Activated naive CD4-positive, alpha-beta T cell treated with anti-CD3 and anti-CD28 coated beads, Interleukin-2, amount 10 ng/mL, durations not matched to agents 7 days and 5 days (primary cell): ENCODE measurements at regions not wholly inside any gene's neighbourhood (a gene's known extent, or its start where the extent isn't known, plus 50 kb on each side); places are given as distances from the start of the nearest gene placed in this dataset.

ENCODE experiments used
- CTCF ChIA-PET: fragments of 350-600 bp; sonication (Branson Sonifier 250); formaldehyde crosslinking; loops from one replicate; lab custom pipeline; 2021; ENCODE audit warnings: antibody characterized with exemption; lab: Charles Lee
- DNase-seq: peaks from one replicate; pipeline ENCODE4 v3.0.0-alpha.2; 2020
- H3K27ac Mint-ChIP-seq: one replicate; pipeline ENCODE4 v1.8.0; 2021; ENCODE audit warnings: mild to moderate bottlenecking, moderate library complexity, mixed read lengths
- H3K27me3 Mint-ChIP-seq: one replicate; pipeline ENCODE4 v1.8.0; 2021; ENCODE audit warnings: mild to moderate bottlenecking, mixed read lengths
- H3K36me3 Mint-ChIP-seq: one replicate; pipeline ENCODE4 v1.8.0; 2021; ENCODE audit warnings: mixed read lengths
- H3K4me1 Mint-ChIP-seq: one replicate; pipeline ENCODE4 v1.8.0; 2021; ENCODE audit warnings: mixed read lengths
- H3K4me3 Mint-ChIP-seq: one replicate; pipeline ENCODE4 v1.8.0; 2021; ENCODE audit warnings: mild to moderate bottlenecking, moderate library complexity, mixed read lengths
- H3K9me3 Mint-ChIP-seq: one replicate; pipeline ENCODE4 v1.8.0; 2021; ENCODE audit warnings: mixed read lengths

- Mint-ChIP-seq H3K27ac (no peak overlapping the region), H3K36me3 (no peaks in the 10 kb centered on the region), H3K27me3 (no peaks in the 10 kb centered on the region), H3K9me3 (peaks cover 13% of the 10 kb centered on the region), H3K4me1 (no peaks in the 10 kb centered on the region), H3K4me3 (no peak overlapping the region)
- CTCF ChIA-PET, result no interaction called here
- DNase-seq, result no peak
Measured at GRCh38 chr14:29148221-29148620, 381.6 kb downstream of the FOXG1 start.

- no peak overlapping the region for H3K4me3 Mint-ChIP-seq
- no peak for DNase-seq
- H3K9me3 Mint-ChIP-seq, result peaks cover 16% of the 10 kb centered on the region
- no peaks in the 10 kb centered on the region for H3K36me3 Mint-ChIP-seq
- CTCF ChIA-PET, result no interaction called here
- no peak overlapping the region for H3K27ac Mint-ChIP-seq
- no peaks in the 10 kb centered on the region for H3K4me1 Mint-ChIP-seq
- H3K27me3 Mint-ChIP-seq, result no peaks in the 10 kb centered on the region
Measured at GRCh38 chr14:29149798-29150197, 383.2 kb downstream of the FOXG1 start.

GRCh38 chr14:29150659-29151058 lies 384.1 kb downstream of the FOXG1 start:
- H3K4me3 Mint-ChIP-seq, result no peak overlapping the region
- peaks cover 16% of the 10 kb centered on the region for H3K9me3 Mint-ChIP-seq
- H3K27ac Mint-ChIP-seq, result no peak overlapping the region
- H3K36me3 Mint-ChIP-seq, result no peaks in the 10 kb centered on the region
- CTCF ChIA-PET, result no interaction called here
- H3K27me3 Mint-ChIP-seq, result no peaks in the 10 kb centered on the region
- DNase-seq, result no peak
- H3K4me1 Mint-ChIP-seq, result no peaks in the 10 kb centered on the region

GRCh38 chr14:29156096-29156495 lies 389.5 kb downstream of the FOXG1 start:
- Mint-ChIP-seq H3K27me3 (no peaks in the 10 kb centered on the region), H3K4me1 (no peaks in the 10 kb centered on the region), H3K36me3 (no peaks in the 10 kb centered on the region), H3K9me3 (peaks cover 13% of the 10 kb centered on the region), H3K27ac (no peak overlapping the region), H3K4me3 (no peak overlapping the region)
- CTCF ChIA-PET, result no interaction called here
- DNase-seq, result no peak

GRCh38 chr14:29161593-29161992 lies 395.0 kb downstream of the FOXG1 start:
- CTCF ChIA-PET, result no interaction called here
- no peak for DNase-seq
- Mint-ChIP-seq H3K27me3 (no peaks in the 10 kb centered on the region), H3K27ac (no peak overlapping the region), H3K4me1 (no peaks in the 10 kb centered on the region), H3K36me3 (no peaks in the 10 kb centered on the region), H3K9me3 (peaks cover 4% of the 10 kb centered on the region), H3K4me3 (no peak overlapping the region)

- H3K36me3 Mint-ChIP-seq, result no peaks in the 10 kb centered on the region
- H3K4me1 Mint-ChIP-seq, result no peaks in the 10 kb centered on the region
- H3K27me3 Mint-ChIP-seq, result no peaks in the 10 kb centered on the region
- peaks cover 4% of the 10 kb centered on the region for H3K9me3 Mint-ChIP-seq
- CTCF ChIA-PET, result no interaction called here
- H3K4me3 Mint-ChIP-seq, result no peak overlapping the region
- H3K27ac Mint-ChIP-seq, result no peak overlapping the region
- DNase-seq, result no peak
Measured at GRCh38 chr14:29163109-29163508, 396.5 kb downstream of the FOXG1 start.

GRCh38 chr14:29165431-29165830 lies 398.8 kb downstream of the FOXG1 start:
- H3K9me3 Mint-ChIP-seq, result peaks cover 4% of the 10 kb centered on the region
- no peaks in the 10 kb centered on the region for H3K36me3 Mint-ChIP-seq
- CTCF ChIA-PET, result no interaction called here
- no peak overlapping the region for H3K27ac Mint-ChIP-seq
- H3K27me3 Mint-ChIP-seq, result no peaks in the 10 kb centered on the region
- H3K4me1 Mint-ChIP-seq, result no peaks in the 10 kb centered on the region
- no peak overlapping the region for H3K4me3 Mint-ChIP-seq
- DNase-seq, result no peak

GRCh38 chr14:29166507-29166906 lies 399.9 kb downstream of the FOXG1 start:
- Mint-ChIP-seq H3K9me3 (peaks cover 7% of the 10 kb centered on the region), H3K4me3 (no peak overlapping the region), H3K36me3 (no peaks in the 10 kb centered on the region), H3K4me1 (no peaks in the 10 kb centered on the region), H3K27me3 (no peaks in the 10 kb centered on the region), H3K27ac (no peak overlapping the region)
- CTCF ChIA-PET, result no interaction called here
- DNase-seq, result no peak

GRCh38 chr14:29168149-29168548 lies 401.6 kb downstream of the FOXG1 start:
- Mint-ChIP-seq H3K9me3 (peaks cover 5% of the 10 kb centered on the region), H3K36me3 (no peaks in the 10 kb centered on the region), H3K27ac (no peak overlapping the region), H3K4me3 (no peak overlapping the region), H3K4me1 (no peaks in the 10 kb centered on the region), H3K27me3 (no peaks in the 10 kb centered on the region)
- DNase-seq, result no peak
- CTCF ChIA-PET, result no interaction called here

GRCh38 chr14:29169408-29169807 lies 402.8 kb downstream of the FOXG1 start:
- H3K4me3 Mint-ChIP-seq, result no peak overlapping the region
- H3K36me3 Mint-ChIP-seq, result no peaks in the 10 kb centered on the region
- no peaks in the 10 kb centered on the region for H3K4me1 Mint-ChIP-seq
- no peaks in the 10 kb centered on the region for H3K27me3 Mint-ChIP-seq
- CTCF ChIA-PET, result no interaction called here
- DNase-seq, result no peak
- peaks cover 11% of the 10 kb centered on the region for H3K9me3 Mint-ChIP-seq
- no peak overlapping the region for H3K27ac Mint-ChIP-seq

GRCh38 chr14:29175706-29176105 lies 409.1 kb downstream of the FOXG1 start:
- no peak for DNase-seq
- H3K27ac Mint-ChIP-seq, result no peak overlapping the region
- H3K27me3 Mint-ChIP-seq, result no peaks in the 10 kb centered on the region
- no peaks in the 10 kb centered on the region for H3K36me3 Mint-ChIP-seq
- CTCF ChIA-PET, result no interaction called here
- peaks cover 21% of the 10 kb centered on the region for H3K9me3 Mint-ChIP-seq
- H3K4me1 Mint-ChIP-seq, result no peaks in the 10 kb centered on the region
- no peak overlapping the region for H3K4me3 Mint-ChIP-seq

GRCh38 chr14:29176876-29177275 lies 410.3 kb downstream of the FOXG1 start:
- Mint-ChIP-seq H3K36me3 (no peaks in the 10 kb centered on the region), H3K9me3 (peaks cover 21% of the 10 kb centered on the region), H3K27me3 (no peaks in the 10 kb centered on the region), H3K4me1 (no peaks in the 10 kb centered on the region), H3K4me3 (no peak overlapping the region), H3K27ac (no peak overlapping the region)
- CTCF ChIA-PET, result no interaction called here
- DNase-seq, result no peak

- H3K4me3 Mint-ChIP-seq, result no peak overlapping the region
- no peak for DNase-seq
- peaks cover 19% of the 10 kb centered on the region for H3K9me3 Mint-ChIP-seq
- H3K27ac Mint-ChIP-seq, result no peak overlapping the region
- no peaks in the 10 kb centered on the region for H3K36me3 Mint-ChIP-seq
- CTCF ChIA-PET, result no interaction called here
- H3K4me1 Mint-ChIP-seq, result no peaks in the 10 kb centered on the region
- no peaks in the 10 kb centered on the region for H3K27me3 Mint-ChIP-seq
Measured at GRCh38 chr14:29178971-29179370, 412.4 kb downstream of the FOXG1 start.

GRCh38 chr14:29191092-29191491 lies 424.5 kb downstream of the FOXG1 start:
- no peak for DNase-seq
- no peak overlapping the region for H3K4me3 Mint-ChIP-seq
- no peaks in the 10 kb centered on the region for H3K36me3 Mint-ChIP-seq
- H3K4me1 Mint-ChIP-seq, result no peaks in the 10 kb centered on the region
- CTCF ChIA-PET, result no interaction called here
- H3K9me3 Mint-ChIP-seq, result peaks cover 23% of the 10 kb centered on the region
- H3K27ac Mint-ChIP-seq, result no peak overlapping the region
- H3K27me3 Mint-ChIP-seq, result no peaks in the 10 kb centered on the region

GRCh38 chr14:29197557-29197956 lies 431.0 kb downstream of the FOXG1 start:
- no peak for DNase-seq
- Mint-ChIP-seq H3K4me1 (no peaks in the 10 kb centered on the region), H3K27ac (no peak overlapping the region), H3K36me3 (no peaks in the 10 kb centered on the region), H3K27me3 (no peaks in the 10 kb centered on the region), H3K4me3 (no peak overlapping the region), H3K9me3 (peaks cover 4% of the 10 kb centered on the region)
- CTCF ChIA-PET, result no interaction called here

- Mint-ChIP-seq H3K27ac (no peak overlapping the region), H3K36me3 (no peaks in the 10 kb centered on the region), H3K4me3 (no peak overlapping the region), H3K9me3 (peaks cover 21% of the 10 kb centered on the region), H3K27me3 (no peaks in the 10 kb centered on the region), H3K4me1 (no peaks in the 10 kb centered on the region)
- CTCF ChIA-PET, result no interaction called here
- DNase-seq, result no peak
Measured at GRCh38 chr14:29205658-29206057, 439.1 kb downstream of the FOXG1 start.
